ENCODE measurements at regions not wholly inside any gene's neighbourhood (a gene's known extent, or its start where the extent isn't known, plus 50 kb on each side); places are given as distances from the start of the nearest gene placed in this dataset.

DNA sequence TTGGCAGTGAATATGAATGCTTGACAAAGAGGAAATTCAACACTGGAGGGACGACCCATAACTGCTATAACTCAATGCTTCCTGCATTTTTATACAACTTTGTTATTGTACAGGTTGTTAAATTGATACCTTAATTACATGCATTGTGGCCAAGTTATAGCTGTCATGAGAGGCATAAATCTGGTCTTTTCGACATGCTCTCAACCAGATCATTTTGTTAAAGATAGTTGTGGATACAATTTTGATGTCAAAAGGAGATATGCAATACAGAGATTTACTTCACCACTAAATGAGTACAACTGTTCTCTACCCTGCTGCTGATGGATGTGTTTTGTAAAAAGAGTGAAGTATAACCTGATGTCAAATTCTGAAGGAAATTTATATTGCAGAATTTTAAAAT, 946.0 kb downstream of the GALC start:
- 75 to 78% methylated on average over 2 of the region's 2 CpGs for WGBS, 2 donors
- intact Hi-C loops (cut with DNase I), result no loop called here
- Histone ChIP-seq H3K27ac (no peak overlapping the region), H3K4me3 (replicated peaks in 1 of 3) (no peak overlapping the region), H3K36me3 (no peaks in the 10 kb centered on the region), H3K4me1 (no peaks in the 10 kb centered on the region), H3K27me3 (no peaks in the 10 kb centered on the region), H3K9me3 (no peaks in the 10 kb centered on the region)
- TF ChIP-seq, protein P1, sequence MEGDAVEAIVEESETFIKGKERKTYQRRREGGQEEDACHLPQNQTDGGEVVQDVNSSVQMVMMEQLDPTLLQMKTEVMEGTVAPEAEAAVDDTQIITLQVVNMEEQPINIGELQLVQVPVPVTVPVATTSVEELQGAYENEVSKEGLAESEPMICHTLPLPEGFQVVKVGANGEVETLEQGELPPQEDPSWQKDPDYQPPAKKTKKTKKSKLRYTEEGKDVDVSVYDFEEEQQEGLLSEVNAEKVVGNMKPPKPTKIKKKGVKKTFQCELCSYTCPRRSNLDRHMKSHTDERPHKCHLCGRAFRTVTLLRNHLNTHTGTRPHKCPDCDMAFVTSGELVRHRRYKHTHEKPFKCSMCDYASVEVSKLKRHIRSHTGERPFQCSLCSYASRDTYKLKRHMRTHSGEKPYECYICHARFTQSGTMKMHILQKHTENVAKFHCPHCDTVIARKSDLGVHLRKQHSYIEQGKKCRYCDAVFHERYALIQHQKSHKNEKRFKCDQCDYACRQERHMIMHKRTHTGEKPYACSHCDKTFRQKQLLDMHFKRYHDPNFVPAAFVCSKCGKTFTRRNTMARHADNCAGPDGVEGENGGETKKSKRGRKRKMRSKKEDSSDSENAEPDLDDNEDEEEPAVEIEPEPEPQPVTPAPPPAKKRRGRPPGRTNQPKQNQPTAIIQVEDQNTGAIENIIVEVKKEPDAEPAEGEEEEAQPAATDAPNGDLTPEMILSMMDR (IDR thresholded peaks at IDR 0.05), result no peak
- no peak for DNase-seq

DNA sequence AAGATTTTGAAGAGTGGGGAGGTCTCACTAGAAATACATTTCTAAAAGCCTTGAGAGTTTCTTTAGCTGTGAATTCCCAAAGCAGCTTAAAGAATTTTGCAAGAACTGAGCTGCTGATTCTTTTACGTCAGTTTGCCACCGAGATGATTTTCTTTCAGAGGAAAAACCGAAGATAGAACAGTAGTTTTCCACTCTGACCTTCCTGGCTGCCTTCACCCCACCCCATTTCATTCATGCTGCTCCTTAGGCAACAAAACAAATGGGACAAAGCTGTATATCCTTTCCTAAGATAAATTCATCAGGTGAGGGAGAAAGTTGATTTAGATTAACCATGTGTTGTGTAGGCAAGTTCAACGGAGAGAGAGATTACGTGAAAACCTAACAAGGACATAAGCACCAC, 947.0 kb downstream of the GALC start:
- no peaks in the 10 kb centered on the region for H3K36me3 ChIP-seq
- no peak overlapping the region for H3K4me3 ChIP-seq (replicated peaks in 1 of 3)
- no peaks in the 10 kb centered on the region for H3K9me3 ChIP-seq
- H3K27ac ChIP-seq, result no peak overlapping the region
- TF ChIP-seq POLR2A (IDR thresholded peaks at IDR 0.05), result no peak
- TF ChIP-seq, protein P1 (IDR thresholded peaks at IDR 0.05), result no peak
- no peak for DNase-seq
- WGBS, 2 donors, result 69 to 76% methylated on average over 5 of the region's 5 CpGs
- no peaks in the 10 kb centered on the region for H3K27me3 ChIP-seq
- intact Hi-C loops (cut with DNase I), result no loop called here
- no peaks in the 10 kb centered on the region for H3K4me1 ChIP-seq

DNA sequence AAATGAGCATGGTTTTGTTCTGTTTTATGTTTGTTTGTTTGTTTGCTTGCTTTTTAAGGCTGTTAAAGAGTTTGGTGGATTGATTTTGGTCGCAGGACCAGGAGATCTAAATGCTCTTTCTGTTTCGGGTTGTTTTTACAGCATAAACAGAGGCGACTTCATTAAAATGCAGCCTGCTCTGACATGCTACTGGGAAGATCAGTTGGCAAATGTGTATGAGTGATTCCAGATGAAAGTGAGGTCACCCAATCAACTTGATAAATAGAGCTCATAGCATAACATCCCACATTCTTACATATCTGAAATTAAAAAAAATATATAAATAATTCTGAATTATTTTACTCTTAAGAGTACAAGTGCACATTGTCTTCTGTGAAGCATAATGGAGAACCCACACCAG, 947.7 kb downstream of the GALC start:
- intact Hi-C loops (cut with DNase I), result no loop called here
- H3K4me1 ChIP-seq, result no peaks in the 10 kb centered on the region
- 49 to 51% methylated on average over 3 of the region's 3 CpGs for WGBS, 2 donors

DNA sequence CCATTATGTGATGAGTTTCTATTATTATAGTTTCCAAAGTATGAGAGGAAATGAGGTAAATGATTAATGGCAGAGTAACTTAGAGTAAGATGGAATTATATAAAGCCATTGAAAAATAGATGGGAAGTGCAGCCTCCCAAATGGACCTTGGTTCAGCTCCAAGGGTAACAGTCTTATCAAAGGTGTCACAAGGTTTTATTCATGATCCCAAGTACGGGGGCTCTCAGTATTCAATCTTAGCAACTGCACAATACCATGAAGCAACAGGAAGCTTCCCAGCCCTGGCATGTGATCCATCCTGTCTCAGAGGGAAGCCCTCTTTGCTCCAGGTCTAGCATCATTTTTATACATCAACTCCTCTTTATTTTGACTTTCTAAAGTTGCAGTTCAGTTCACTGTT, 948.2 kb downstream of the GALC start:
- Histone ChIP-seq H3K9me3 (no peaks in the 10 kb centered on the region), H3K4me1 (no peaks in the 10 kb centered on the region), H3K36me3 (no peaks in the 10 kb centered on the region), H3K27ac (no peak overlapping the region), H3K4me3 (replicated peaks in 1 of 3) (no peak overlapping the region), H3K27me3 (no peaks in the 10 kb centered on the region)
- DNase-seq, result no peak
- intact Hi-C loops (cut with DNase I), result no loop called here
- TF ChIP-seq, protein P1 (IDR thresholded peaks at IDR 0.05), result no peak
- no peak for TF ChIP-seq POLR2A (IDR thresholded peaks at IDR 0.05)
- 52 to 63% methylated on average over 1 of the region's 1 CpG for WGBS, 2 donors

More for the DNA sequence above, 947.7 kb downstream of the GALC start:
- H3K9me3 ChIP-seq, result no peaks in the 10 kb centered on the region
- H3K27ac ChIP-seq, result no peak overlapping the region
- TF ChIP-seq, protein P1 (IDR thresholded peaks at IDR 0.05), result no peak
- no peak for TF ChIP-seq POLR2A (IDR thresholded peaks at IDR 0.05)
- no peak for DNase-seq
- no peaks in the 10 kb centered on the region for H3K36me3 ChIP-seq
- no peaks in the 10 kb centered on the region for H3K27me3 ChIP-seq
- no peak overlapping the region for H3K4me3 ChIP-seq (replicated peaks in 1 of 3)

DNA sequence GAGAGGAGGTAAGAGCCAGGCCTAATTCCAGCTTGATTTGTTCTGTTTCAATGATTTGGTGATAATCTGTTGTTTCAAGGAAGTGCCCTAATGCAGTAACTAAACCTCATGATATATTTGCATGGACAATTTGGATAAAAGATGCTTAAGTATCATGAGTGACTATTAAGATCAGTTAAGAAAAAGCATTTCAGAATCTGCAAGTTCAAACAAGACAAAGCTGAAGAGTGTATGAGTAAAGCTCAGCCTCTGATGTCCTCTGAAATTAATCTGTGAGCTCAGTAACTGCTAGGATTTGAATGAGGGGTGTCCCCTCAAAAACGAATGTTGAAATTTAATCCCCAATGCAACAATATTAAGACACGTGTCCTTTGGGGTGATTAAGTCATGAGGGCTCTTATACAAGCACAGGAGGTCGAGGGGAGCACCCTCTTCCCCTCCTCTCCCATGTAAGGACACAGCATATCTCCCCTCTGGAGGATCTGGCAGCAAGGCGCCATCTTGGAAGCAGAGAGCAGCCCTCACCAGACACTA, 949.2 kb downstream of the GALC start:
- 72 to 74% methylated on average over 4 of the region's 4 CpGs for WGBS, 2 donors
- Histone ChIP-seq H3K9me3 (no peaks in the 10 kb centered on the region), H3K27ac (no peak overlapping the region), H3K4me1 (no peaks in the 10 kb centered on the region), H3K27me3 (no peaks in the 10 kb centered on the region), H3K4me3 (replicated peaks in 1 of 3) (no peak overlapping the region), H3K36me3 (no peaks in the 10 kb centered on the region)
- no peak for DNase-seq
- intact Hi-C loops (cut with DNase I), result no loop called here
- TF ChIP-seq, protein P1 (IDR thresholded peaks at IDR 0.05), result no peak
- no peak for TF ChIP-seq POLR2A (IDR thresholded peaks at IDR 0.05)

All from thyroid gland (tissue), 4 donors.